Naive B cell (primary cell): ENCODE measurements at regions not wholly inside any gene's neighbourhood (a gene's known extent, or its start where the extent isn't known, plus 50 kb on each side); places are given as distances from the start of the nearest gene placed in this dataset.

Experiments used
- ATAC-seq, 2 donors: fragments of 150-1000 bp; cut with Tn5 transposase; 2 replicates each; pipeline ENCODE4 v1.10.0; 2021; ENCODE audit warnings: low read depth in 2 of 2, mild to moderate bottlenecking in 2 of 2, moderate library complexity in 2 of 2
- DNase-seq: peaks from one replicate; pipeline ENCODE4 v3.0.0; 2022
- H3K27ac Mint-ChIP-seq, 6 donors: one replicate each; pipeline ENCODE4 v1.8.0; 2020 to 2022; ENCODE audit warnings: mild to moderate bottlenecking in 6 of 6, mixed read lengths in 6 of 6, moderate library complexity in 5 of 6, inconsistent platforms in 2 of 6
- H3K27me3 Mint-ChIP-seq, 3 donors: one replicate each; pipeline ENCODE4 v1.8.0; 2021 to 2022; ENCODE audit warnings: mixed read lengths in 3 of 3, mild to moderate bottlenecking in 1 of 3
- H3K36me3 Mint-ChIP-seq, 2 donors: one replicate each; pipeline ENCODE4 v1.8.0; 2020 to 2022; ENCODE audit warnings: mixed read lengths in 2 of 2, inconsistent platforms in 1 of 2, mild to moderate bottlenecking in 1 of 2
- H3K4me1 Mint-ChIP-seq, 3 donors: one replicate each; pipeline ENCODE4 v1.8.0; 2020 to 2022; ENCODE audit warnings: mixed read lengths in 3 of 3, inconsistent platforms in 1 of 3, mild to moderate bottlenecking in 1 of 3, moderate library complexity in 1 of 3
- H3K4me3 Mint-ChIP-seq, 8 donors: one replicate each; pipeline ENCODE4 v1.8.0; 2020 to 2022; ENCODE audit warnings: mild to moderate bottlenecking in 8 of 8, mixed read lengths in 8 of 8, moderate library complexity in 8 of 8, inconsistent platforms in 2 of 8
- H3K9me3 Mint-ChIP-seq, 7 donors: one replicate each; pipeline ENCODE4 v1.8.0; 2020 to 2022; ENCODE audit warnings: mixed read lengths in 7 of 7, mild to moderate bottlenecking in 5 of 7, inconsistent platforms in 2 of 7, moderate library complexity in 1 of 7

- DNase-seq, result no peak
- H3K36me3 Mint-ChIP-seq, result no peaks in the 10 kb centered on the region
- no peak for ATAC-seq
- H3K9me3 Mint-ChIP-seq, result peaks cover 0 to 9% (median 4%) of the 10 kb centered on the region in 7 donors
- H3K27me3 Mint-ChIP-seq, result no peaks in the 10 kb centered on the region
- no peak overlapping the region for H3K4me3 Mint-ChIP-seq
- H3K27ac Mint-ChIP-seq, result no peak overlapping the region
- no peaks in the 10 kb centered on the region for H3K4me1 Mint-ChIP-seq
Observed at GRCh38 chr20:60749804-60750602, 502.1 kb upstream of the CDH4 start.

DNA sequence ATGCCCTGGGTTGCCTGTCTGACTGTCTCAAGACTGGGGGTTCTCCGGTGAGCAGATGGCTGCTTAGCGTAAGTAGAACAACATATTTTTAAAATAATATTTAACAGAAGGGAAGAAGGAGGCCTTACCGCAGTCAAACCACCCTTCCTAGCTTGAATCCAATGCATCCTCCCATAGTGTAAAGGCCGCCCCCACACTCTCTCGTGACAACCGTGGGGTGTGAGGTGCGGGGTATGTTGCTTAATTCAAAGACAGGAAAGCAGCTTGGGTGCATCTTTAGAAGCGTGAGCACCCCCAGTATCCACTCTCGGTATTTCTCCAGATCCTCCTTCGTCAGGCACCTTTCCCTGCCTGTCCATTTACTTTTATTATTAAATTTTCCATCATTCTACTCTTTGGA lies 501.2 kb upstream of the CDH4 start:
- ATAC-seq (no peak), DNase-seq (no peak)
- peaks cover 0 to 9% (median 2%) of the 10 kb centered on the region in 7 donors for H3K9me3 Mint-ChIP-seq
- no peaks in the 10 kb centered on the region for H3K27me3 Mint-ChIP-seq
- H3K36me3 Mint-ChIP-seq, result no peaks in the 10 kb centered on the region
- no peak overlapping the region for H3K4me3 Mint-ChIP-seq
- no peak overlapping the region for H3K27ac Mint-ChIP-seq
- no peaks in the 10 kb centered on the region for H3K4me1 Mint-ChIP-seq

DNA sequence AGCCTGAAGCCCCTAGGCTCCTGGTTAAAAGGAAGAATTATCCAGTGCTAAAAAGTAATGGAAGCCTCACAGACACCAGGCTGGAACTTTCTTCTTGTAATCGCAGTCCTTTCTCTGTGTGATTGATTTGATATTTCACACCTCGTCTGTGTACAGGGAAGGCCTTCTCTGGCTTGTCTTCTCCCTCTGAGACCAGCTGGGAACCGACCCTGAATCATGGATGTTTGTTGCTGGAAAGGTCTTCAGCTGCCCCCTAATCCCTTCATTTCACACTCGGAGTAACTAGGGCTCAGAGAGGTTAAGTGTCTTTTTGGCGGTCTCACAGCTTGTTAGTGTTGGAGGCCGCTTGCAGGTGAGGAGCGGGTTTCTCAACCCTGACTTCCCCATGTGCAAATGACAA lies 500.2 kb upstream of the CDH4 start:
- no peaks in the 10 kb centered on the region for H3K4me1 Mint-ChIP-seq
- no peaks in the 10 kb centered on the region for H3K36me3 Mint-ChIP-seq
- no peak overlapping the region for H3K27ac Mint-ChIP-seq
- DNase-seq, result no peak
- H3K27me3 Mint-ChIP-seq, result no peaks in the 10 kb centered on the region
- H3K9me3 Mint-ChIP-seq, result peaks cover 0 to 9% (median 2%) of the 10 kb centered on the region in 7 donors
- H3K4me3 Mint-ChIP-seq, result no peak overlapping the region
- ATAC-seq, result no peak

DNA sequence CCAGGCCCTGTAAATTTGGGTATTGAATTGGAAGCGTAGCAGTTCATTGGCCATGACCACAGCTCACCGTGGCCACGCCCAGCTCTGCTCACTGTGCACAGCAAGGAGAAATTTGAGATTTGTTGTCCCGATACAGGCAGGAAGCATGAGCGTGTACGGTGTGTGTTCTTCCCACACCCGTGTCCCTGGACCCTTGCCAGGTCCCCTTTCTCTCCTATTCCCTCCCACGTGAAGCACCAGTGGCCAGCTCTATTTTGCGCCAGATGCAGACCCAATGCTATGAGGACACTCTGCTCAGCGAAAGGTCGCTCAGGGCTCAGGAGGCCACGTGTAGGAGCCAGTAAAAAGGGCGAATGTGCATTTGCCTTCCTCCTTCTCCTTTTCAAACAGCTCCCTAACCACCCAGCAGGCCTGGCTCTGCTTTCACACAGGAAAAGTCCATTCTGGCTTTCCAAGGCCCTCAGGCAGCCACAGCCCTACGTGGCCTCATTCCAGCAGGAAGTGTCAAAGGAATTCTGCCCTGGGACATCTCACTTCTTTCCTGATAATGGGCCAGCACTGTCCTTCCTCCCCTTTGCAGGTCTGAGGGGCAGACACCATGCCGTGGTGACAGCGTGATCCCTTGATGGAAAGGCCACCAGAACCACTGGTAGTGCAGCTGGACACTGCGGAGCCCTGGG lies 499.2 kb upstream of the CDH4 start:
- no peaks in the 10 kb centered on the region for H3K36me3 Mint-ChIP-seq
- ATAC-seq, result no peak

GRCh38 chr20:60754856-60755255 lies 497.2 kb upstream of the CDH4 start:
- H3K4me3 Mint-ChIP-seq, result no peak overlapping the region
- H3K27me3 Mint-ChIP-seq, result no peaks in the 10 kb centered on the region
- no peaks in the 10 kb centered on the region for H3K36me3 Mint-ChIP-seq
- ATAC-seq (no peak), DNase-seq (no peak)
- H3K27ac Mint-ChIP-seq, result no peak overlapping the region
- H3K4me1 Mint-ChIP-seq, result no peaks in the 10 kb centered on the region
- peaks cover 0 to 4% (median 0%) of the 10 kb centered on the region in 7 donors for H3K9me3 Mint-ChIP-seq

More for the DNA sequence above, 499.2 kb upstream of the CDH4 start:
- no peak for DNase-seq
- H3K9me3 Mint-ChIP-seq, result peaks cover 0 to 9% (median 2%) of the 10 kb centered on the region in 7 donors
- H3K4me1 Mint-ChIP-seq, result no peaks in the 10 kb centered on the region
- no peak overlapping the region for H3K4me3 Mint-ChIP-seq
- H3K27me3 Mint-ChIP-seq, result no peaks in the 10 kb centered on the region
- no peak overlapping the region for H3K27ac Mint-ChIP-seq

GRCh38 chr20:60759651-60760050 lies 492.4 kb upstream of the CDH4 start:
- ATAC-seq, result no peak
- DNase-seq, result no peak
- H3K27ac Mint-ChIP-seq, result no peak overlapping the region
- no peaks in the 10 kb centered on the region for H3K36me3 Mint-ChIP-seq
- H3K4me3 Mint-ChIP-seq, result no peak overlapping the region
- no peaks in the 10 kb centered on the region for H3K4me1 Mint-ChIP-seq
- H3K9me3 Mint-ChIP-seq, result peaks cover 0 to 6% (median 0%) of the 10 kb centered on the region in 7 donors
- no peaks in the 10 kb centered on the region for H3K27me3 Mint-ChIP-seq

DNA sequence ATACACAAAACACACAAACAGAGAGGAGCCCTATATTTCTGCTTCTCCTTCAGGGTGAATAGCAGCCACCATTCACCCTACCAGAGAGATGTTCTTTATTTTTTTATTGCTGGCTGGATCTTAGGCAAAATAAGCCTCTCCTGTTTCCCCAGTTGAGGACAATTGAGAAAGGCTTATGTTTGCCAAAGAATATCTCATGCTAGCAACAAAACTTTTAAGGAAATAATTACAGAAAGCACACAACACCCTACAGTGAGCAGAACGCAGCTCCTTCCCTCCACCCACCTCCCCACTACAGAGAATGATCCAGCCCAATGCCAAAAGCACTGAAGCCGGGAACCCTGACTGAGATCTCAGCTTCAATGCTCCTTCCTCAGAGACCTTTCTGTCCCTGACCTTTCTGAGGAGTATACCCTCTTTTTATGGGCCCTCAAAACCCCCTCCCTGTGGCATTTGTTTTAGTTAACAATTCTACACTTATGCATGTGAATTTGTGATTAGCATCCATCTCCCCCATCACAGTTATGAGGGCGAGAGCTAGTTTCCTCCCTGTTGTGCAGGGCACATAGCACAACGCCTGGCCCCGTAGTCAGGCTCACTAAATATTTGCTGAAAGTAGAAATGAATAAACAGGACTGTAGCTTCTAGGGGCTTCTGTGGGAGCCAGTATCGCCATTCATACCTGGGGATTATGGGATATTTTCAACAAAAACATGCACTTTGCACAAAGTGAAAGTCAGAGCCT lies 491.6 kb upstream of the CDH4 start:
- no peak overlapping the region for H3K4me3 Mint-ChIP-seq
- H3K36me3 Mint-ChIP-seq, result no peaks in the 10 kb centered on the region
- DNase-seq, result no peak
- H3K27ac Mint-ChIP-seq, result peak overlapping the region in 1 of 6 donors; percentile 6
- no peak for ATAC-seq
- peaks cover 0 to 6% (median 0%) of the 10 kb centered on the region in 7 donors for H3K9me3 Mint-ChIP-seq
- no peaks in the 10 kb centered on the region for H3K4me1 Mint-ChIP-seq
- no peaks in the 10 kb centered on the region for H3K27me3 Mint-ChIP-seq

- H3K36me3 Mint-ChIP-seq, result no peaks in the 10 kb centered on the region
- H3K4me3 Mint-ChIP-seq, result no peak overlapping the region
- DNase-seq (no peak), ATAC-seq (no peak)
- H3K27me3 Mint-ChIP-seq, result no peaks in the 10 kb centered on the region
- H3K27ac Mint-ChIP-seq, result peak overlapping the region in 1 of 6 donors; percentile 6
- H3K4me1 Mint-ChIP-seq, result no peaks in the 10 kb centered on the region
- H3K9me3 Mint-ChIP-seq, result peaks cover 0 to 6% (median 0%) of the 10 kb centered on the region in 7 donors
Observed at GRCh38 chr20:60761056-60761455, 491.0 kb upstream of the CDH4 start.

- no peaks in the 10 kb centered on the region for H3K36me3 Mint-ChIP-seq
- H3K4me1 Mint-ChIP-seq, result no peaks in the 10 kb centered on the region
- ATAC-seq, result no peak
- H3K27me3 Mint-ChIP-seq, result no peaks in the 10 kb centered on the region
- no peak for DNase-seq
- no peak overlapping the region for H3K27ac Mint-ChIP-seq
- H3K9me3 Mint-ChIP-seq, result peaks cover 0 to 6% (median 0%) of the 10 kb centered on the region in 7 donors
- H3K4me3 Mint-ChIP-seq, result no peak overlapping the region
Observed at GRCh38 chr20:60762386-60762785, 489.7 kb upstream of the CDH4 start.

DNA sequence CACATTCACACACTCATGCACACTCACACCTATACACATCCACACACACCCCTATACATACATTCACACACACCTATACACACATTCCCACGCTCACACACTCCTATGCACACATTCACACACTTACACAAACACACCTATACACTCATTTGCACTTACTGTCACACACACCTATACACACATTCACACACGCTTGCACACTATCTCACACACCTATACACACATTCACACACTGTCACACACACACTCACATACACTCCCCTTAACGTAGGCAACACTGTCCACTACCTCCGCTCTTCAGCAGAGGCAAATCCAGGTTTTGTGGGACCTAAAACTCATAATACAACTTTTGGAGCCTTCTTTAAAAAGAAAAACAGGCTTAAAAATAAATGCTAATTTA lies 487.7 kb upstream of the CDH4 start:
- ATAC-seq, result no peak
- no peak for DNase-seq
- no peak overlapping the region for H3K27ac Mint-ChIP-seq
- no peaks in the 10 kb centered on the region for H3K27me3 Mint-ChIP-seq
- no peaks in the 10 kb centered on the region for H3K36me3 Mint-ChIP-seq
- no peak overlapping the region for H3K4me3 Mint-ChIP-seq
- no peaks in the 10 kb centered on the region for H3K4me1 Mint-ChIP-seq
- peaks cover 0 to 6% (median 0%) of the 10 kb centered on the region in 7 donors for H3K9me3 Mint-ChIP-seq

DNA sequence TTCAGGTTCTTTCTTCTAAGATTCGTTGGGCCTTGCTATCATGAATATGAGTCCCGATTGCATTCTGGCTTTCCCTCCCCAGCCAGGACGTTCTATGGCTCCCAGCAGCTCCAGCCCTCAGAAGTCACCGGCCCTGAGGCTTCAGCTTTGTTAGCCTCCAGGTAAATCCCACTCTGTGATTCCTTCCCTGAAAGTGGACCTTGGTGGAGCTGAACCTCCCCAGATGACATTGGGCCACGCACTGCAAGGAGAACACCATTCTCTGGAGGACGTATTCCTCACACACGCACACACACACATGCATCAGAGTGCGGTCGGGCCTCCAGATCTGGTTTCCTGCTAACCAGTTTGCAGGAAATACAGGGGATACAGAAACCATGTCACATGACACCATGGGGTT lies 487.3 kb upstream of the CDH4 start:
- DNase-seq, result no peak
- no peak for ATAC-seq
- no peaks in the 10 kb centered on the region for H3K27me3 Mint-ChIP-seq
- no peak overlapping the region for H3K4me3 Mint-ChIP-seq
- H3K9me3 Mint-ChIP-seq, result peaks cover 0 to 6% (median 0%) of the 10 kb centered on the region in 7 donors
- no peaks in the 10 kb centered on the region for H3K4me1 Mint-ChIP-seq
- H3K36me3 Mint-ChIP-seq, result no peaks in the 10 kb centered on the region
- H3K27ac Mint-ChIP-seq, result no peak overlapping the region

- Mint-ChIP-seq H3K9me3 (peaks cover 0 to 6% (median 0%) of the 10 kb centered on the region in 7 donors), H3K4me3 (no peak overlapping the region), H3K4me1 (no peaks in the 10 kb centered on the region), H3K36me3 (no peaks in the 10 kb centered on the region), H3K27ac (no peak overlapping the region), H3K27me3 (no peaks in the 10 kb centered on the region)
- ATAC-seq (no peak), DNase-seq (no peak)
Observed at GRCh38 chr20:60765821-60766403, 486.1 kb upstream of the CDH4 start.

- Mint-ChIP-seq H3K4me3 (no peak overlapping the region), H3K9me3 (no peaks in the 10 kb centered on the region)
Observed at GRCh38 chr20:60768216-60768615, 483.8 kb upstream of the CDH4 start.

More at GRCh38 chr20:60768216-60768615, 483.8 kb upstream of the CDH4 start:
- no peaks in the 10 kb centered on the region for H3K36me3 Mint-ChIP-seq
- H3K4me1 Mint-ChIP-seq, result no peaks in the 10 kb centered on the region
- H3K27me3 Mint-ChIP-seq, result no peaks in the 10 kb centered on the region
- ATAC-seq (no peak), DNase-seq (no peak)
- H3K27ac Mint-ChIP-seq, result peak overlapping the region in 1 of 6 donors; percentile 13
